HCT116 (cell line): ENCODE measurements at regions not wholly inside any gene's neighbourhood (a gene's known extent, or its start where the extent isn't known, plus 50 kb on each side); places are given as distances from the start of the nearest gene placed in this dataset.

ENCODE experiments used
- ATAC-seq: fragments of 200-7000 bp; cut with Tn5 transposase; 2 replicates; pipeline ENCODE4 v1.9.1; 2020; ENCODE audit warnings: mild to moderate bottlenecking, moderate library complexity
- BruUV-seq: library from RNA; stranded (reverse); fragments of 400-500 nt; replicated peaks from 2 replicates; lab custom pipeline; 2021; lab: Mats Ljungman, UMichigan
- CTCF ChIA-PET: fragments of 300-600 bp; sonication (Branson Sonifier 250); formaldehyde crosslinking; loops from one replicate; lab custom pipeline; 2021; ENCODE audit warnings: antibody characterized with exemption; lab: Charles Lee
- POLR2A ChIA-PET: fragments of 300-600, 350-600 bp; sonication (Branson Sonifier 250); formaldehyde crosslinking; loops from one replicate; lab custom pipeline; 2021; ENCODE audit warnings: antibody characterized with exemption; lab: Charles Lee
- RAD21 ChIA-PET, 2 experiments: fragments of 300-600 bp; sonication (Branson Sonifier 250); formaldehyde crosslinking; loops; one replicate each; lab custom pipeline; 2023; ENCODE audit warnings: low total read pairs in 2 of 2; ENCODE audit not compliant: uncharacterized antibody in 2 of 2, unreplicated experiment in 2 of 2, low non-redundant PET in 1 of 2; lab: Charles Lee
- DNase-seq: peaks from one replicate; pipeline ENCODE4 v3.0.0-alpha.2; 2010; ENCODE audit warnings: low read depth, low spot score
- H2AFZ ChIP-seq: fragments of 200-600 bp; shearing (Covaris generic), sonication (generic); 2 replicates; pipeline ENCODE4 v1.6.1; 2017; ENCODE audit warnings: low read depth, mixed run types, mixed read lengths, antibody characterized with exemption, low read length; ENCODE audit not compliant: poor library complexity, severe bottlenecking
- H3K27ac ChIP-seq: 2 replicates; pipeline ENCODE4 v1.5.1; 2012; ENCODE audit warnings: low read depth, low read length
- H3K27me3 ChIP-seq: fragments of 200-600 bp; sonication (generic); 2 replicates; pipeline ENCODE4 v1.6.1; 2016; ENCODE audit warnings: mixed run types, low read length, mixed read lengths; ENCODE audit not compliant: insufficient read depth
- H3K36me3 ChIP-seq, 2 experiments: fragments of 200-500 bp in 1 of 2; fragments of 200-600 bp in 1 of 2; sonication (Bioruptor generic) in 1 of 2; sonication (generic) in 1 of 2; 2 replicates each; pipeline versions ENCODE4 v1.5.1 to v1.6.1; 2014 to 2016; ENCODE audit warnings: low read length in 2 of 2, inconsistent platforms in 1 of 2, mixed read lengths in 1 of 2, mixed run types in 1 of 2; ENCODE audit not compliant: insufficient read depth in 2 of 2, control insufficient read depth in 1 of 2
- H3K4me1 ChIP-seq, 2 experiments: fragments of 200-600 bp in 1 of 2; sonication (generic) in 1 of 2; 2 replicates each; pipeline versions ENCODE4 v1.5.1 to v1.6.1; 2012 to 2017; ENCODE audit warnings: low read length in 2 of 2, inconsistent platforms in 1 of 2, mild to moderate bottlenecking in 1 of 2, mixed read lengths in 1 of 2, mixed run types in 1 of 2, moderate library complexity in 1 of 2; ENCODE audit not compliant: insufficient read depth in 2 of 2, control insufficient read depth in 1 of 2
- H3K4me2 ChIP-seq: fragments of 200-600 bp; sonication (generic); 2 replicates; pipeline ENCODE4 v1.6.1; 2017; ENCODE audit warnings: mixed run types, low read length, mixed read lengths
- H3K4me3 ChIP-seq, 2 experiments: fragments of 200-600 bp in 1 of 2; sonication (generic) in 1 of 2; replicated peaks in 1 of 2; 2 replicates each; pipeline ENCODE4 v1.5.1; 2011 to 2016; ENCODE audit warnings: low read length in 2 of 2, control low read depth in 1 of 2, low read depth in 1 of 2, mild to moderate bottlenecking in 1 of 2, mixed read lengths in 1 of 2, mixed run types in 1 of 2
- H3K79me2 ChIP-seq: fragments of 200-600 bp; sonication (generic); 2 replicates; pipeline ENCODE4 v1.6.1; 2017; ENCODE audit warnings: mild to moderate bottlenecking, mixed run types, low read length, moderate library complexity, mixed read lengths; ENCODE audit not compliant: insufficient read depth
- H3K9ac ChIP-seq: fragments of 200-600 bp; sonication (generic); 2 replicates; pipeline ENCODE4 v1.6.1; 2016; ENCODE audit warnings: low read length, mixed read lengths
- H3K9me2 ChIP-seq: fragments of 200-600 bp; sonication (generic), shearing (Covaris generic); 2 replicates; pipeline ENCODE4 v1.6.1; 2017; ENCODE audit warnings: mixed run types, mild to moderate bottlenecking, moderate library complexity; ENCODE audit not compliant: insufficient read depth
- H3K9me3 ChIP-seq, 2 experiments: fragments of 200-500 bp in 1 of 2; fragments of 200-600 bp in 1 of 2; sonication (Bioruptor generic) in 1 of 2; sonication (generic) in 1 of 2; 2 replicates each; pipeline ENCODE4 v1.6.1; 2014 to 2017; ENCODE audit warnings: low read length in 2 of 2, mixed read lengths in 2 of 2, inconsistent platforms in 1 of 2, low read depth in 1 of 2, mild to moderate bottlenecking in 1 of 2, mixed run types in 1 of 2, moderate library complexity in 1 of 2; ENCODE audit not compliant: control insufficient read depth in 1 of 2, insufficient read depth in 1 of 2
- H4K20me1 ChIP-seq: fragments of 200-600 bp; sonication (generic), shearing (Covaris generic); 2 replicates; pipeline ENCODE4 v1.6.1; 2017; ENCODE audit warnings: mixed run types, mild to moderate bottlenecking, moderate library complexity; ENCODE audit not compliant: insufficient read depth
- CEBPB ChIP-seq: IDR thresholded peaks from 2 replicates; pipeline ENCODE4 v1.6.1; 2012; ENCODE audit warnings: low read depth
- CTCF ChIP-seq, 3 experiments: fragments of 200-600 bp in 1 of 3; sonication (generic) in 1 of 3; IDR thresholded peaks in 2 of 3; conservative IDR thresholded peaks in 1 of 3; 2 replicates each; pipeline ENCODE4 v1.5.1; 2012 to 2017; ENCODE audit warnings: low read depth in 2 of 3, low read length in 2 of 3, antibody characterized with exemption in 1 of 3, borderline replicate concordance in 1 of 3, control low read depth in 1 of 3, mild to moderate bottlenecking in 1 of 3, mixed read lengths in 1 of 3, mixed run types in 1 of 3, moderate library complexity in 1 of 3; ENCODE audit not compliant: insufficient read depth in 1 of 3
- EGR1 ChIP-seq: IDR thresholded peaks from 2 replicates; pipeline ENCODE4 v1.6.1; 2012; ENCODE audit warnings: low read depth
- EZH2 ChIP-seq: fragments of 200-600 bp; sonication (generic); IDR thresholded peaks from 2 replicates; pipeline ENCODE4 v1.6.1; 2017; ENCODE audit warnings: antibody characterized with exemption, mixed run types
- MAX ChIP-seq: IDR thresholded peaks from 2 replicates; pipeline ENCODE4 v1.6.1; 2012
- SP1 ChIP-seq: IDR thresholded peaks from 2 replicates; pipeline ENCODE4 v1.6.1; 2012; ENCODE audit warnings: low read depth
- TCF7L2 ChIP-seq: IDR thresholded peaks from 2 replicates; pipeline ENCODE4 v1.7.0; 2011; ENCODE audit warnings: borderline replicate concordance, inconsistent platforms; ENCODE audit not compliant: insufficient read depth, insufficient read length; ENCODE audit errors: extremely low read depth
- ZBTB33 ChIP-seq: IDR thresholded peaks from 2 replicates; pipeline ENCODE4 v1.6.1; 2011; ENCODE audit warnings: mild to moderate bottlenecking, low read length, moderate library complexity; ENCODE audit not compliant: insufficient replicate concordance; ENCODE audit errors: extremely low read depth
- intact Hi-C: fragments of 100-400 bp; cut with micrococcal nuclease; formaldehyde crosslinking; loops from 2 replicates; pipeline ENCODE4 v1.10.0; 2022

- no peaks in the 10 kb centered on the region for H4K20me1 ChIP-seq
- no peak for TF ChIP-seq ZBTB33
- no peak for TF ChIP-seq TCF7L2
- TF ChIP-seq MAX = no peak
- TF ChIP-seq EZH2 = no peak
- no peak for TF ChIP-seq SP1
- TF ChIP-seq CEBPB = no peak
- TF ChIP-seq CTCF (IDR thresholded peaks at IDR 0.05 in 2 of 3, conservative IDR thresholded peaks at IDR 0.05 in 1 of 3; ENCODE audit: borderline replicate concordance in 1 of 3, insufficient read depth in 1 of 3, low read depth in 2 of 3, low read length in 2 of 3) = no peak
- no peak for TF ChIP-seq EGR1
- BruUV-seq = no TSS peak
- H3K4me1 ChIP-seq = no peaks in the 10 kb centered on the region
- H3K27ac ChIP-seq = no peak overlapping the region
- H3K27me3 ChIP-seq = peaks cover 26% of the 10 kb centered on the region
- RAD21 ChIA-PET = no interaction called here
- ATAC-seq (no peak), DNase-seq (no peak)
- CTCF ChIA-PET = no interaction called here
- H3K9ac ChIP-seq = no peak overlapping the region
- no peaks in the 10 kb centered on the region for H3K79me2 ChIP-seq
- H2AFZ ChIP-seq = no peak overlapping the region
- H3K9me2 ChIP-seq = no peaks in the 10 kb centered on the region
- intact Hi-C loops = no loop called here
- no peak overlapping the region for H3K4me3 ChIP-seq
- no peaks in the 10 kb centered on the region for H3K9me3 ChIP-seq
- H3K36me3 ChIP-seq = no peaks in the 10 kb centered on the region
- POLR2A ChIA-PET = no interaction called here
- H3K4me2 ChIP-seq = no peak overlapping the region
Measured at GRCh38 chr4:82036181-82036580, 337.6 kb downstream of the HNRNPD start.
